GM13977 (cell line): ENCODE measurements at regions not wholly inside any gene's neighbourhood (a gene's known extent, or its start where the extent isn't known, plus 50 kb on each side); places are given as distances from the start of the nearest gene placed in this dataset.

ENCODE experiments used
- DNase-seq: peaks from one replicate; pipeline ENCODE4 v3.0.0; 2012; ENCODE audit warnings: low spot score
- CTCF ChIP-seq: IDR thresholded peaks from 2 replicates; pipeline ENCODE4 v1.5.1; 2012; ENCODE audit warnings: mild to moderate bottlenecking, control low read depth; ENCODE audit not compliant: insufficient read depth; ENCODE audit errors: extremely low read depth, missing control alignments
- in situ Hi-C: fragments of 300-500 bp; cut with MboI; formaldehyde crosslinking; loops from one replicate; pipeline ENCODE4 v1.12.0; 2022; ENCODE audit warnings: low sequenced_read_pairs, low pct_unique_long_range_greater_than_20kb, mixed read lengths, inconsistent platforms; ENCODE audit not compliant: unreplicated experiment

- DNase-seq = peak; percentile 72
- peak; percentile 65 for TF ChIP-seq CTCF
- in situ Hi-C loops = loop anchor here (10.0 kb wide), 1 partner anchor 487 kb away; no protein-coding TSS in a partner anchor
These were observed 50.8 kb upstream of the NRN1 start for GRCh38 chr6:6057442-6058053.
